Peyer's patch (tissue), 4 donors: ENCODE measurements at regions not wholly inside any gene's neighbourhood (a gene's known extent, or its start where the extent isn't known, plus 50 kb on each side); places are given as distances from the start of the nearest gene placed in this dataset.

Experiments used
- POLR2A ChIP-seq, 2 donors: fragments of 450-650 bp; IDR thresholded peaks; one replicate each; pipeline ENCODE4 v1.5.1; 2017; ENCODE audit warnings: antibody characterized with exemption in 2 of 2, mild to moderate bottlenecking in 2 of 2, moderate library complexity in 2 of 2
- TF ChIP-seq, protein P1 (sequence below), 6 experiments: fragments of 450-650 bp in 4 of 6; fragments of 200-600 bp in 2 of 6; sonication (generic) in 1 of 6; IDR thresholded peaks; one replicate each; pipeline ENCODE4 v1.5.1; 2017 to 2019; ENCODE audit warnings: antibody characterized with exemption in 6 of 6, mild to moderate bottlenecking in 3 of 6, moderate library complexity in 1 of 6

DNA sequence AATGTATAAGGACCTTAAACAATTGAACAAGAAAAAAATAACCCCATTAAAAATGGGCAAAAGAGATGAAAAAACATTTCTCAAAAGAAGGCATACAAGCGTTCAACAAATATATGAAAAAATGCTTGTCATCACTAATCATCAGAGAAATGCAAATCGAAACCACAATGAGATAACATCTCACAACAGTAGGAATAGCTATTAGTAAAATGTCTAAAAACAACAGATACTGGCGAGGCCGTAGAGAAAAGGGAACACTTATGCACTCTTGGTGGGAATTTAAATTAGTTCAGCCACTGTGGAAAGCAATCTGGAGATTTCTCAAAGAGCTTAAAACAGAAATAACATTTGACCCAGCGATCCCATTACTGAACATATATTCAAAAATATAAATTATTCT is 769.8 kb upstream of the MGAT4C start:
- TF ChIP-seq, protein P1, sequence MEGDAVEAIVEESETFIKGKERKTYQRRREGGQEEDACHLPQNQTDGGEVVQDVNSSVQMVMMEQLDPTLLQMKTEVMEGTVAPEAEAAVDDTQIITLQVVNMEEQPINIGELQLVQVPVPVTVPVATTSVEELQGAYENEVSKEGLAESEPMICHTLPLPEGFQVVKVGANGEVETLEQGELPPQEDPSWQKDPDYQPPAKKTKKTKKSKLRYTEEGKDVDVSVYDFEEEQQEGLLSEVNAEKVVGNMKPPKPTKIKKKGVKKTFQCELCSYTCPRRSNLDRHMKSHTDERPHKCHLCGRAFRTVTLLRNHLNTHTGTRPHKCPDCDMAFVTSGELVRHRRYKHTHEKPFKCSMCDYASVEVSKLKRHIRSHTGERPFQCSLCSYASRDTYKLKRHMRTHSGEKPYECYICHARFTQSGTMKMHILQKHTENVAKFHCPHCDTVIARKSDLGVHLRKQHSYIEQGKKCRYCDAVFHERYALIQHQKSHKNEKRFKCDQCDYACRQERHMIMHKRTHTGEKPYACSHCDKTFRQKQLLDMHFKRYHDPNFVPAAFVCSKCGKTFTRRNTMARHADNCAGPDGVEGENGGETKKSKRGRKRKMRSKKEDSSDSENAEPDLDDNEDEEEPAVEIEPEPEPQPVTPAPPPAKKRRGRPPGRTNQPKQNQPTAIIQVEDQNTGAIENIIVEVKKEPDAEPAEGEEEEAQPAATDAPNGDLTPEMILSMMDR (IDR thresholded peaks at IDR 0.05) = no peak
- TF ChIP-seq POLR2A (IDR thresholded peaks at IDR 0.05) = no peak
